HG02973 (cell line): ENCODE measurements at regions not wholly inside any gene's neighbourhood (a gene's known extent, or its start where the extent isn't known, plus 50 kb on each side); places are given as distances from the start of the nearest gene placed in this dataset.
"Not testable (repeated sequence)": the region's sequence is repeated elsewhere in the genome, so short reads cannot be mapped to it uniquely, and the experiment has no call there.

Experiments
- ATAC-seq: cut with Tn5 transposase; IDR thresholded peaks from one replicate; pipeline ENCODE4 v1.9.1; 2021; ENCODE audit warnings: moderate library complexity; ENCODE audit not compliant: unreplicated experiment

- ATAC-seq: no peak
Measured at GRCh38 chr11:22454461-22455090, 116.4 kb downstream of the SLC17A6 start.

GRCh38 chr11:22449441-22449840 lies 111.3 kb downstream of the SLC17A6 start:
- ATAC-seq: no peak

- no peak for ATAC-seq
Measured at GRCh38 chr11:22444076-22444475, 105.9 kb downstream of the SLC17A6 start.

GRCh38 chr11:22441831-22442230 lies 103.7 kb downstream of the SLC17A6 start:
- no peak for ATAC-seq

GRCh38 chr11:22435582-22435981 lies 97.4 kb downstream of the SLC17A6 start:
- not testable (repeated sequence) for ATAC-seq

GRCh38 chr11:22433517-22433916 lies 95.3 kb downstream of the SLC17A6 start:
- ATAC-seq: no peak

GRCh38 chr11:22433094-22433455 lies 94.9 kb downstream of the SLC17A6 start:
- ATAC-seq: no peak

- ATAC-seq: no peak
Measured at GRCh38 chr11:22432291-22433093, 94.3 kb downstream of the SLC17A6 start.

- ATAC-seq: no peak
Measured at GRCh38 chr11:22431106-22431505, 92.9 kb downstream of the SLC17A6 start.

GRCh38 chr11:22430639-22431038 lies 92.5 kb downstream of the SLC17A6 start:
- ATAC-seq: no peak

- no peak for ATAC-seq
Measured at GRCh38 chr11:22430141-22430541, 92.0 kb downstream of the SLC17A6 start.
